ENCODE measurements at regions not wholly inside any gene's neighbourhood (a gene's known extent, or its start where the extent isn't known, plus 50 kb on each side); places are given as distances from the start of the nearest gene placed in this dataset.

GRCh38 chr4:187474238-187474637 lies 521.3 kb upstream of the ZFP42 start:
- DNase-seq = no peak
- Mint-ChIP-seq H3K27ac (no peak overlapping the region), H3K9me3 (no peaks in the 10 kb centered on the region), H3K4me3 (no peak overlapping the region), H3K27me3 (ENCODE audit: low read depth) (no peaks in the 10 kb centered on the region), H3K36me3 (ENCODE audit: low read depth) (no peaks in the 10 kb centered on the region), H3K4me1 (ENCODE audit: low read depth) (no peaks in the 10 kb centered on the region)
- intact Hi-C loops (cut with micrococcal nuclease) = no loop called here
- CTCF ChIA-PET = no interaction called here

GRCh38 chr4:187475901-187476300 lies 519.7 kb upstream of the ZFP42 start:
- Mint-ChIP-seq H3K36me3 (ENCODE audit: low read depth) (no peaks in the 10 kb centered on the region), H3K27ac (no peak overlapping the region), H3K4me3 (no peak overlapping the region), H3K4me1 (ENCODE audit: low read depth) (no peaks in the 10 kb centered on the region), H3K9me3 (no peaks in the 10 kb centered on the region), H3K27me3 (ENCODE audit: low read depth) (no peaks in the 10 kb centered on the region)
- DNase-seq = no peak
- CTCF ChIA-PET = no interaction called here
- intact Hi-C loops (cut with micrococcal nuclease) = no loop called here

GRCh38 chr4:187477224-187477623 lies 518.3 kb upstream of the ZFP42 start:
- no peak for DNase-seq
- Mint-ChIP-seq H3K9me3 (no peaks in the 10 kb centered on the region), H3K36me3 (ENCODE audit: low read depth) (no peaks in the 10 kb centered on the region), H3K4me3 (no peak overlapping the region), H3K27ac (no peak overlapping the region), H3K4me1 (ENCODE audit: low read depth) (no peaks in the 10 kb centered on the region), H3K27me3 (ENCODE audit: low read depth) (no peaks in the 10 kb centered on the region)
- intact Hi-C loops (cut with micrococcal nuclease) = no loop called here
- CTCF ChIA-PET = no interaction called here

- Mint-ChIP-seq H3K27ac (no peak overlapping the region), H3K9me3 (no peaks in the 10 kb centered on the region), H3K27me3 (ENCODE audit: low read depth) (no peaks in the 10 kb centered on the region), H3K36me3 (ENCODE audit: low read depth) (no peaks in the 10 kb centered on the region), H3K4me3 (no peak overlapping the region), H3K4me1 (ENCODE audit: low read depth) (no peaks in the 10 kb centered on the region)
- no peak for DNase-seq
- intact Hi-C loops (cut with micrococcal nuclease) = no loop called here
- CTCF ChIA-PET = no interaction called here
Measured at GRCh38 chr4:187478292-187479140, 517.1 kb upstream of the ZFP42 start.

GRCh38 chr4:187479511-187479910 lies 516.1 kb upstream of the ZFP42 start:
- no peaks in the 10 kb centered on the region for H3K4me1 Mint-ChIP-seq (ENCODE audit: low read depth)
- no peak overlapping the region for H3K4me3 Mint-ChIP-seq
- H3K27me3 Mint-ChIP-seq (ENCODE audit: low read depth) = no peaks in the 10 kb centered on the region
- DNase-seq = no peak
- H3K36me3 Mint-ChIP-seq (ENCODE audit: low read depth) = no peaks in the 10 kb centered on the region
- CTCF ChIA-PET = no interaction called here
- no peaks in the 10 kb centered on the region for H3K9me3 Mint-ChIP-seq
- intact Hi-C loops (cut with micrococcal nuclease) = no loop called here
- H3K27ac Mint-ChIP-seq = no peak overlapping the region

GRCh38 chr4:187480146-187481145 lies 515.1 kb upstream of the ZFP42 start:
- Mint-ChIP-seq H3K4me1 (ENCODE audit: low read depth) (no peaks in the 10 kb centered on the region), H3K27ac (no peak overlapping the region), H3K4me3 (no peak overlapping the region), H3K27me3 (ENCODE audit: low read depth) (no peaks in the 10 kb centered on the region), H3K36me3 (ENCODE audit: low read depth) (no peaks in the 10 kb centered on the region), H3K9me3 (no peaks in the 10 kb centered on the region)
- intact Hi-C loops (cut with micrococcal nuclease) = no loop called here
- DNase-seq = no peak
- CTCF ChIA-PET = no interaction called here

GRCh38 chr4:187484186-187484585 lies 511.4 kb upstream of the ZFP42 start:
- CTCF ChIA-PET = no interaction called here
- peaks cover under 1% of the 10 kb centered on the region for H3K36me3 Mint-ChIP-seq (ENCODE audit: low read depth)
- DNase-seq = no peak
- H3K27ac Mint-ChIP-seq = no peak overlapping the region
- intact Hi-C loops (cut with micrococcal nuclease) = no loop called here
- peaks cover 5% of the 10 kb centered on the region for H3K9me3 Mint-ChIP-seq
- H3K4me1 Mint-ChIP-seq (ENCODE audit: low read depth) = no peaks in the 10 kb centered on the region
- H3K27me3 Mint-ChIP-seq (ENCODE audit: low read depth) = no peaks in the 10 kb centered on the region
- H3K4me3 Mint-ChIP-seq = no peak overlapping the region

- Mint-ChIP-seq H3K36me3 (ENCODE audit: low read depth) (peaks cover 2% of the 10 kb centered on the region), H3K27me3 (ENCODE audit: low read depth) (no peaks in the 10 kb centered on the region), H3K4me1 (ENCODE audit: low read depth) (no peaks in the 10 kb centered on the region), H3K4me3 (no peak overlapping the region), H3K27ac (no peak overlapping the region), H3K9me3 (peaks cover 9% of the 10 kb centered on the region)
- no peak for DNase-seq
- intact Hi-C loops (cut with micrococcal nuclease) = no loop called here
- CTCF ChIA-PET = no interaction called here
Measured at GRCh38 chr4:187485676-187486075, 509.9 kb upstream of the ZFP42 start.

GRCh38 chr4:187491286-187491685 lies 504.3 kb upstream of the ZFP42 start:
- no peak overlapping the region for H3K27ac Mint-ChIP-seq

GRCh38 chr4:187491959-187492358 lies 503.6 kb upstream of the ZFP42 start:
- CTCF ChIA-PET = no interaction called here
- Mint-ChIP-seq H3K27me3 (ENCODE audit: low read depth) (no peaks in the 10 kb centered on the region), H3K4me1 (ENCODE audit: low read depth) (no peaks in the 10 kb centered on the region), H3K4me3 (no peak overlapping the region), H3K36me3 (ENCODE audit: low read depth) (peaks cover 2% of the 10 kb centered on the region), H3K9me3 (peaks cover 13% of the 10 kb centered on the region), H3K27ac (no peak overlapping the region)
- intact Hi-C loops (cut with micrococcal nuclease) = no loop called here
- no peak for DNase-seq

More at GRCh38 chr4:187491286-187491685, 504.3 kb upstream of the ZFP42 start:
- peaks cover 2% of the 10 kb centered on the region for H3K36me3 Mint-ChIP-seq (ENCODE audit: low read depth)
- intact Hi-C loops (cut with micrococcal nuclease) = no loop called here
- H3K9me3 Mint-ChIP-seq = peaks cover 13% of the 10 kb centered on the region
- no peak overlapping the region for H3K4me3 Mint-ChIP-seq
- CTCF ChIA-PET = no interaction called here
- H3K4me1 Mint-ChIP-seq (ENCODE audit: low read depth) = no peaks in the 10 kb centered on the region
- H3K27me3 Mint-ChIP-seq (ENCODE audit: low read depth) = no peaks in the 10 kb centered on the region
- DNase-seq = no peak

GRCh38 chr4:187493661-187494060 lies 501.9 kb upstream of the ZFP42 start:
- H3K27me3 Mint-ChIP-seq (ENCODE audit: low read depth) = no peaks in the 10 kb centered on the region
- CTCF ChIA-PET = no interaction called here
- peaks cover 7% of the 10 kb centered on the region for H3K9me3 Mint-ChIP-seq
- no peaks in the 10 kb centered on the region for H3K4me1 Mint-ChIP-seq (ENCODE audit: low read depth)
- no peak overlapping the region for H3K4me3 Mint-ChIP-seq
- H3K27ac Mint-ChIP-seq = no peak overlapping the region
- intact Hi-C loops (cut with micrococcal nuclease) = no loop called here
- DNase-seq = no peak
- H3K36me3 Mint-ChIP-seq (ENCODE audit: low read depth) = peaks cover 2% of the 10 kb centered on the region

GRCh38 chr4:187499956-187500355 lies 495.6 kb upstream of the ZFP42 start:
- intact Hi-C loops (cut with micrococcal nuclease) = no loop called here
- no peak overlapping the region for H3K27ac Mint-ChIP-seq
- peaks cover 4% of the 10 kb centered on the region for H3K9me3 Mint-ChIP-seq
- no peaks in the 10 kb centered on the region for H3K27me3 Mint-ChIP-seq (ENCODE audit: low read depth)
- H3K4me1 Mint-ChIP-seq (ENCODE audit: low read depth) = no peaks in the 10 kb centered on the region
- no peak for DNase-seq
- CTCF ChIA-PET = no interaction called here
- peaks cover 2% of the 10 kb centered on the region for H3K36me3 Mint-ChIP-seq (ENCODE audit: low read depth)
- no peak overlapping the region for H3K4me3 Mint-ChIP-seq

GRCh38 chr4:187500796-187501195 lies 494.8 kb upstream of the ZFP42 start:
- Mint-ChIP-seq H3K27me3 (ENCODE audit: low read depth) (no peaks in the 10 kb centered on the region), H3K4me3 (no peak overlapping the region), H3K4me1 (ENCODE audit: low read depth) (no peaks in the 10 kb centered on the region), H3K36me3 (ENCODE audit: low read depth) (peaks cover 4% of the 10 kb centered on the region), H3K27ac (no peak overlapping the region), H3K9me3 (peaks cover 6% of the 10 kb centered on the region)
- no peak for DNase-seq
- CTCF ChIA-PET = no interaction called here
- intact Hi-C loops (cut with micrococcal nuclease) = no loop called here

All from activated naive CD4-positive, alpha-beta T cell treated with anti-CD3 and anti-CD28 coated beads for 36 hours (primary cell).